HG02763 (cell line): ENCODE measurements at regions not wholly inside any gene's neighbourhood (a gene's known extent, or its start where the extent isn't known, plus 50 kb on each side); places are given as distances from the start of the nearest gene placed in this dataset.

ENCODE experiments used
- ATAC-seq: cut with Tn5 transposase; IDR thresholded peaks from one replicate; pipeline ENCODE4 v1.9.1; 2021; ENCODE audit warnings: mild to moderate bottlenecking, moderate library complexity; ENCODE audit not compliant: unreplicated experiment

GRCh38 chr1:55957276-55957675 lies 622.1 kb downstream of the PLPP3 start:
- ATAC-seq, result no peak

- no peak for ATAC-seq
Measured at GRCh38 chr1:55955016-55955621, 624.2 kb downstream of the PLPP3 start.

GRCh38 chr1:55951291-55951690 lies 628.1 kb downstream of the PLPP3 start:
- no peak for ATAC-seq

GRCh38 chr1:55947446-55947845 lies 631.9 kb downstream of the PLPP3 start:
- ATAC-seq, result no peak

- no peak for ATAC-seq
Measured at GRCh38 chr1:55943721-55944435, 635.5 kb downstream of the PLPP3 start.

GRCh38 chr1:55943012-55943411 lies 636.4 kb downstream of the PLPP3 start:
- no peak for ATAC-seq

- ATAC-seq, result no peak
Measured at GRCh38 chr1:55939866-55940265, 639.5 kb downstream of the PLPP3 start.

- no peak for ATAC-seq
Measured at GRCh38 chr1:55938861-55939260, 640.5 kb downstream of the PLPP3 start.

GRCh38 chr1:55938376-55938850 lies 641.0 kb downstream of the PLPP3 start:
- no peak for ATAC-seq

- no peak for ATAC-seq
Measured at GRCh38 chr1:55937840-55938375, 641.5 kb downstream of the PLPP3 start.

GRCh38 chr1:55935236-55935635 lies 644.1 kb downstream of the PLPP3 start:
- no peak for ATAC-seq

- no peak for ATAC-seq
Measured at GRCh38 chr1:55932402-55932801, 647.0 kb downstream of the PLPP3 start.

- ATAC-seq, result no peak
Measured at GRCh38 chr1:55931081-55931940, 648.1 kb downstream of the PLPP3 start.

- no peak for ATAC-seq
Measured at GRCh38 chr1:55929652-55930051, 649.7 kb downstream of the PLPP3 start.

- no peak for ATAC-seq
Measured at GRCh38 chr1:55928576-55928975, 650.8 kb downstream of the PLPP3 start.

GRCh38 chr1:55927702-55928290 lies 651.6 kb downstream of the PLPP3 start:
- ATAC-seq, result no peak

- no peak for ATAC-seq
Measured at GRCh38 chr1:55926906-55927471, 652.4 kb downstream of the PLPP3 start.

- ATAC-seq, result no peak
Measured at GRCh38 chr1:55916907-55917306, 662.5 kb downstream of the PLPP3 start.

- ATAC-seq, result no peak
Measured at GRCh38 chr1:55916481-55916880, 662.9 kb downstream of the PLPP3 start.

GRCh38 chr1:55913565-55913964 lies 665.8 kb downstream of the PLPP3 start:
- no peak for ATAC-seq

GRCh38 chr1:55912438-55912837 lies 666.9 kb downstream of the PLPP3 start:
- no peak for ATAC-seq
